ENCODE measurements at regions not wholly inside any gene's neighbourhood (a gene's known extent, or its start where the extent isn't known, plus 50 kb on each side); places are given as distances from the start of the nearest gene placed in this dataset.

- TF ChIP-seq CTCF (IDR thresholded peaks at IDR 0.05; ENCODE audit: borderline replicate concordance, extremely low read depth, low read length, poor library complexity, severe bottlenecking) (no peak), EZH2 (IDR thresholded peaks at IDR 0.05; ENCODE audit: borderline replicate concordance, low read depth, low read length, severe bottlenecking) (no peak)
Observed at GRCh38 chr11:19432370-19433061, 191.8 kb upstream of the E2F8 start.
